ENCODE measurements at regions not wholly inside any gene's neighbourhood (a gene's known extent, or its start where the extent isn't known, plus 50 kb on each side); places are given as distances from the start of the nearest gene placed in this dataset.

GRCh38 chr6:148116001-148116400, 226.6 kb upstream of the SASH1 start:
- no peak for DNase-seq

DNA sequence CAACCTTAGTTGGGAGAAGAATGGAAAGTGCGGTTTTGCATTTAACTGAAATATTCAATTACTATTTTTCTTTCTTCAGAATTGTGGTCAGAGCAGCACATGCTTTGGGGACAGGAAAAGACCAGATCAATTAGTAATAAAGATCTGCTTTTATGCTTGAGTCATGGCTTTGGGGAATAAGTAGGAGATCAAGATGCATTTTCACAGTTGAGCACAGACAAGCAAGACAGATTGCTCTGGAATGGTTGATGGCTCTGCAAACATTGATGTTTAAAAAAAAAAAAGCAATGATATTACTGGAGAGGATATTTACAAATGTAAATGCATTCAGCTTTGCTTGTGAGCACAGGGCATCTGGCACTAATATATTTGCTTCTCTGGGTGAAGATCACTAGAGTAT, 224.4 kb upstream of the SASH1 start:
- DNase-seq, result no peak

GRCh38 chr6:148128014-148128730, 214.5 kb upstream of the SASH1 start:
- DNase-seq, result no peak

- no peak for DNase-seq
Measured at GRCh38 chr6:148134592-148134991, 208.0 kb upstream of the SASH1 start.

DNA sequence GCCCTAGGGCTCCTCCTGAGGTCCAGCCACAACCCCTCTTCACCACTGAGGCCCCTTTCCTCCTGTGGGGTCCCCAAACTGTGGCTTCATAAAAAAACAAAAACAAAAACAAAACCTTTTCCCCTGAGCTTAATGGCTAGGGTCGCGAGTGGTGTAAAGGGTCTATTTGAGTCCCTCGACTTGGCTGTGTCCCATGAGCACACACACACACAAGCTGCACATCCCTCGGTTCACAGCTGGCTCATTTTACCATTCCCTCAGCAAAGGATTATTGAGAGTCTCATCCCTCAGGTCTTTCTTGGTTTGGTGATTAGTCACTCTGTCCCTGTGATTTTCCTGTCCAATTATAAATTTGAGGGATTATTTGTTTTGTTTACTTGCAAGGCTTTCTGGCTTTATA, 206.1 kb upstream of the SASH1 start:
- no peak for DNase-seq

- DNase-seq, result no peak
Measured at GRCh38 chr6:148137652-148138051, 205.0 kb upstream of the SASH1 start.

GRCh38 chr6:148138573-148138972, 204.1 kb upstream of the SASH1 start:
- DNase-seq, result no peak

DNA sequence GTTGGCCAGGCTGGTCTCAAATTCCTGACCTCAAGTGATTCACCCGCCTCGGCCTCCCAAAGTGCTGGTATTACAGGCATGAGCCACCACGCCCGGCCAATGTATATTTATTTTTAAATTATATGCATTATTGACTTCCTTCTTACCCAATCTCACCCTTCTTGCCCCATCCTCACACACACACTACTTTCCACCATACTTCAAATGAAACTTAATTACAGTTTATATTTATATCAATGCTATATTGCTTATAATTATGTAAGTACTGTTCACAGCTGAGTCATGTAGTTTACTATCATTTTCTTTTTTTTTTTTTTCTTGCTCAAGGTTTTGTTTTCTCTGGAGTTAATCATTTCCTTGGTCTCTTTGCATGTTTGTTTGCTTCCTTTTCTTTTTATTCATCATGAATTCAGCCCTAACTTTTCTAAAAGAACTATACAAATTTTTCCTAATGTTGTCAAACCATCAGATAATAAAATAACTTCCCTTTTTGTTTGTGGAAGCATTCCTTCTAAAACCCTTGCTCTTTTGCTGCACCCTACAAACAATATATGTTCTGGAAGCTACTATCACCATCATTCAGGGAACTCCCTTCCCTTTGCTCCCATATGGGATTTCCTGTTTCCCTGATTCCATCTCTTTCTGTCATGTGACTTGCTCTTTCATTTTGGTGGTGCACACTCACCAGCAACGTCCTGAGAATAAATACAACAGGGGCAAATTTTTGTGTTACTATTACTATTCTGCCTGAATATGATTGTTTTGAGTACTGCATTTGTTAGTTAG, 201.7 kb upstream of the SASH1 start:
- no peak for DNase-seq

GRCh38 chr6:148142821-148143220, 199.8 kb upstream of the SASH1 start:
- no peak for DNase-seq

DNA sequence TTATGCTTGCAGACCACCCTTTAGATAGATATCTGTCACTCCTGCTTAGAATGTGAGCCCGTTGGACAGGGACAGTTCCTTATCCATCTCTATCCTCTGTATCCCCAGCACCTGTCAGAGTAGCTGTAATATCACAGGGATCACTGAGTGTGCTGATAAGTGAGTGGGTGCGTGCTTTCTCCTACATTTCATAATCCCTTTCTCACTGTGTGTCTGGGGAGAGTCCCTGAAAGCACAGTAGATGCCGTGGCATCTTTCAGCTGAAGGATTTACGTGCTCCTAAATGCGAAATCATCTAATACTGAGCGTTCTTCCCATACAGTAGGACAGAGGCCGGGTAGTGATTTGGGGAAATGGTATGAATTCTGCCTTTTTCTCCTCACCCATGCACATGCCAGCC, 198.9 kb upstream of the SASH1 start:
- DNase-seq, result no peak

DNA sequence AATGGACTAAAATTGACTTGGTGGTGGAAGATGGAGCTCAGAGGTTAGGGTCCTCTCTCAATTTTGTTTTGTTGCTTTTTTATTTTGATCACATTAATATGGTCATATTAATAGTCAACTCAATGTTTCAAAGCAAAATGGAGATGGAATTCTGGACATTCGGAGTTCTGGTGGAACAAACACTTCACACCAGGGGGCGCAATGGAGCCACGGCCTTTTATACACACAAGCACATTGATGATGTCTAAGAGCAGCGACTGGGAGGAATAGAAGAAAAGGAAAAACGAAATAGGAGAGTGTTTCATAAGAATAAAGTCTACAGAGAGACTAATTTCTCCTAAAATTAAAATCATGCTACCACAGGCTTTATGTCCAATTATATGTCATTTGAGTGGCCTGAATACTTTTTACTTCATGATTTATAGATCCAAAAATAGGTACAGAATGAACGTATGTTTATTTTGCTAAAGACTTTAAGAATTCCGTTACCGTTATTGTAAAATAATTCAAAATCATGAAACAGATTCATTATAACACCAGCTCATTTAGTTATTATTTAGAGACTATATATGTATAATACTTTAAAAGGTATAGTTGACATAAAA, 197.6 kb upstream of the SASH1 start:
- peak; percentile 81 for DNase-seq

- DNase-seq, result peak; percentile 69
Measured at GRCh38 chr6:148146717-148147462, 195.7 kb upstream of the SASH1 start.

DNA sequence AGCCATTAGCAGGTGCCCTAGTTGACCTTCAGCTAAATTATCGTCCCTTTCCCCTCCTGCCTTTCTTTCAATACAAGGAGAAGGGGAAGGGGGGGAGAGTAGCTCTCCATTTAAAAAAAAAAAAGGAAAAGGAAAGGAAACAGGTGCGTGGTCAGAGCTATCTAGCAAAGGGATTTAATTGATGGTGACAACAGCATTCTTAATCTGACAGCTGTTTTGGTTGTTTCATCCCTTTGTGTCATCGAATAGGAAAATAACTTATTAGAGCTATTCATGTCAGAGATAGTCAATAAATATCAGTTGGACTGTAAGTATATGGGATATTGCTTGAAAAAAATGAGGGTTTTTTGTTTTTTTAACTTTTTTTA, 195.2 kb upstream of the SASH1 start:
- no peak for DNase-seq

GRCh38 chr6:148151896-148152643, 190.6 kb upstream of the SASH1 start:
- no peak for DNase-seq

- no peak for DNase-seq
Measured at GRCh38 chr6:148154668-148155067, 188.0 kb upstream of the SASH1 start.

DNA sequence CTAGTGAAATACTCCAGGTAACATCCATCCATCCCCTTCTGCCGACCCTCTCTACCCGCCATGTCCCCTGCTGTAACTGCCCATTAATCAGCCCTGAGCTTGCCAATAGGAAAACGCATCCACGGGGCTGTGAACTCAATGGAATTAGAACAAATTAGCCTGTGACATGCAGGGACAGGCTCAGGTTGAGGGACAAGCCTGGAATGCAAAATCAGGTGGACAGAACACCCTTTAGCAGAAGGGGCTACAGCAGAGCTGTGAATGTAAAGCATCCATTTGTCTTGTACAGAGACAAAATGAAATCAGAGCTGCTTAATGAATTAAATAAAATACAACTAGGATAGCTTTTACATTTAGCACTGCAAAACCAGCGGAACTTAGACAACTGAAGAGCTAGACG, 187.3 kb upstream of the SASH1 start:
- no peak for DNase-seq

GRCh38 chr6:148157841-148158240, 184.8 kb upstream of the SASH1 start:
- DNase-seq, result no peak

- no peak for DNase-seq
Measured at GRCh38 chr6:148164645-148165044, 178.0 kb upstream of the SASH1 start.

DNA sequence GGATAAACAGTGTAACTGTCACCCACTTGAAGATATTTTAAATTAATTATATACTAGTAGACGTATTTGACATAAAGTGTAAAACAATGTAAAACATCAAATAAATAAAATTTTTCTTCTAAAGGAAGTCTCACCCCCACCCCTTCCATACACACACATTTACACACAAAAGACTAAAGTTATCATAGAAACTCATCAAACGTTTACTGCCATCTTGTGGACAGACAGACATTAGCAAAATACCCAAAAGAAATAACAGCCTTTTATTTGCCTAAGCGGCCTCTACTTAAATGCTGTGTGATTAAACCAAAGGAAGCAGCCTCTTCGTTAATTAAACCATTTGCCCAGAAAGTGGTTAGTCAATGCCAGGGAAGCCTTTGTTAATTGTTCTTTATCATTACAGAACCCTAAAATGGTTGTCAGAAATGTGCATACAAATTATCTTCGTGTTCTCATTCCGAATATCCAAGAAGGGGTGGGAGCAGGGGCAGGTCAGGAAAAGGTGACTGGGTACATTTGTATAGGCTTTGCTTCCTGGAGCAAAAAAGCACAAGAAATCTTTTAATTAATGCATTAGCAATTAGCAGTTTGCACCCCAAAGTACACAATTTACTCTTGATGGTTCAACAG, 176.2 kb upstream of the SASH1 start:
- DNase-seq, result no peak

- DNase-seq, result no peak
Measured at GRCh38 chr6:148169706-148170105, 172.9 kb upstream of the SASH1 start.

GRCh38 chr6:148170286-148170685, 172.4 kb upstream of the SASH1 start:
- DNase-seq, result no peak

DNA sequence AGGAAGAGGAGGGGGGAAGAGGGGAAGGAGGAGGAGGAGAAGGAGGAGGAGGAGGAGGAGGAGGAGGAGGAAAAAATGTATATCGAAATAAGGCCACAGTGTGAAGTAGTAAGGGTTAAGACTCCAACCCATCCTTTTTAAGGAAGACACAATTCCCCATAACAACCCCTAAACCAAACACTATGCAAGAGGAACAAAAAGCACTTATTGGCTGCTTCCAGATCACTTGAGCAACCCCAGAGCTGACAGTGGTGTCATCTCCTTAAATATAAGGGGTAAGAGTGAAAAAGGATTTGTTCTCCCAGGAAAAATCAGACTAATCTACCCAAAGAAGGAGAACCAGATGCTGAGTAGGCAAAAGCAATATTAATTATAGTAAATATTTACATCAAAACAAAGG, 169.1 kb upstream of the SASH1 start:
- no peak for DNase-seq

All from stimulated activated CD4-positive, alpha-beta T cell treated with anti-CD3 and anti-CD28 coated beads, Interleukin-15, amount 100 ng/mL, for 24 hours (primary cell).